OCI-LY3 (cell line): ENCODE measurements at regions not wholly inside any gene's neighbourhood (a gene's known extent, or its start where the extent isn't known, plus 50 kb on each side); places are given as distances from the start of the nearest gene placed in this dataset.

Experiments
- CTCF ChIP-seq: fragments of 200-600, 300-600 bp; sonication (generic); IDR thresholded peaks from 2 replicates; pipeline ENCODE4 v1.5.1; 2014; ENCODE audit warnings: antibody characterized with exemption, low read length, low read depth
- EZH2phosphoT487 ChIP-seq: fragments of 200-600 bp; shearing (Covaris generic); IDR thresholded peaks from 2 replicates; pipeline ENCODE4 v1.6.1; 2018; ENCODE audit warnings: antibody characterized with exemption, mixed run types, low read depth

- no peak for TF ChIP-seq CTCF
- no peak for TF ChIP-seq EZH2phosphoT487
Measured at GRCh38 chr13:79791471-79792042, 310.6 kb downstream of the NDFIP2 start.
